HFF-Myc (cell line): ENCODE measurements at regions not wholly inside any gene's neighbourhood (a gene's known extent, or its start where the extent isn't known, plus 50 kb on each side); places are given as distances from the start of the nearest gene placed in this dataset.

Experiments used
- DNase-seq: peaks from one replicate; pipeline ENCODE4 v3.0.0-alpha.2; 2011; ENCODE audit warnings: low read depth; ENCODE audit errors: extremely low read depth
- H3K4me3 ChIP-seq: replicated peaks from 2 replicates; pipeline ENCODE4 v1.5.1; 2011; ENCODE audit warnings: low read depth, mild to moderate bottlenecking, control low read depth, low read length
- TF ChIP-seq, protein P1 (sequence below): IDR thresholded peaks from 2 replicates; pipeline ENCODE4 v1.5.1; 2012; ENCODE audit warnings: mild to moderate bottlenecking, low read depth, low read length, control low read depth; ENCODE audit errors: missing control alignments

DNA sequence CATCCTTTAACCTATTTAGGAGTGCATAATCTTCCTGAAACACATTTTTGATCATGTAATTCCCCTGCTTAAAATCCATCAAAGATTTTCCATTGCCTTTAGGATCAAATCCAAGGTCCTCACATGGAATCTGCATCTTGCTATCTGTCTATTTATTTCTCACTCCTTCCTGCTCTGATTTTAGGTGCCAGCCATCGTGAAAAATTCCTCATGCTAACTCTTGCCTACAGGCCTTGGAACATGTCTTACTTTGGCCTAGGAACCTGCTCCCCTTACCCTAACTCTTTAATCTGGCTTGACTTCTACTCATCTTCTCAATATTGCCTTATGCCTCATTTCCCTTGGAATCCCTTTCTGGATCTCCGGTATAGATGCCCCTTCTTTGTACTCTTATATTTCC lies 1074.3 kb downstream of the TTLL7 start:
- DNase-seq = no peak
- TF ChIP-seq, protein P1, sequence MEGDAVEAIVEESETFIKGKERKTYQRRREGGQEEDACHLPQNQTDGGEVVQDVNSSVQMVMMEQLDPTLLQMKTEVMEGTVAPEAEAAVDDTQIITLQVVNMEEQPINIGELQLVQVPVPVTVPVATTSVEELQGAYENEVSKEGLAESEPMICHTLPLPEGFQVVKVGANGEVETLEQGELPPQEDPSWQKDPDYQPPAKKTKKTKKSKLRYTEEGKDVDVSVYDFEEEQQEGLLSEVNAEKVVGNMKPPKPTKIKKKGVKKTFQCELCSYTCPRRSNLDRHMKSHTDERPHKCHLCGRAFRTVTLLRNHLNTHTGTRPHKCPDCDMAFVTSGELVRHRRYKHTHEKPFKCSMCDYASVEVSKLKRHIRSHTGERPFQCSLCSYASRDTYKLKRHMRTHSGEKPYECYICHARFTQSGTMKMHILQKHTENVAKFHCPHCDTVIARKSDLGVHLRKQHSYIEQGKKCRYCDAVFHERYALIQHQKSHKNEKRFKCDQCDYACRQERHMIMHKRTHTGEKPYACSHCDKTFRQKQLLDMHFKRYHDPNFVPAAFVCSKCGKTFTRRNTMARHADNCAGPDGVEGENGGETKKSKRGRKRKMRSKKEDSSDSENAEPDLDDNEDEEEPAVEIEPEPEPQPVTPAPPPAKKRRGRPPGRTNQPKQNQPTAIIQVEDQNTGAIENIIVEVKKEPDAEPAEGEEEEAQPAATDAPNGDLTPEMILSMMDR = no peak
- no peak overlapping the region for H3K4me3 ChIP-seq

DNA sequence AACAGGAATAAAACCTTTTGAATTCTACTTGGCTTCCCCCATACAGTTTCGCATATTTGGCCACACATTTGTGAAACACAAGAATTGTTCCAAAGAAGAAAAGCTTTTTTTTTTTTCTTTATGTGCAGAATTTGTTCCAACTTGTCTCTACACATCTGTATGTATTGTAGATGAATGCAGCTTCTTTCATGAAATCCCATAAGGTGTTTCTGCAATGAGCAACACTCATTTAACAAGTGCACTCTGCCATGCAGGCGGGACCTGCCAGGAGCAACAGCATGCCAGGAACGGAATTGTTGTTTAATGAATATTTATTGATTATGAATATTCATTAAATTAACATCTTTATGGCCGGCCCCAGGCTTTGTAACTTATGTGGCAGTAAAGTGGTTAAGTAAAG lies 1075.0 kb downstream of the TTLL7 start:
- TF ChIP-seq, protein P1 = no peak
- no peak for DNase-seq
- H3K4me3 ChIP-seq = no peak overlapping the region

- TF ChIP-seq, protein P1 = no peak
- H3K4me3 ChIP-seq = no peak overlapping the region
- no peak for DNase-seq
These were observed 1077.2 kb downstream of the TTLL7 start for GRCh38 chr1:82921759-82922158.

GRCh38 chr1:82920418-82921248 lies 1078.3 kb downstream of the TTLL7 start:
- TF ChIP-seq, protein P1 = no peak
- no peak for DNase-seq

GRCh38 chr1:82919837-82920236 lies 1079.1 kb downstream of the TTLL7 start:
- no peak for DNase-seq
- TF ChIP-seq, protein P1 = no peak
- no peak overlapping the region for H3K4me3 ChIP-seq

More at GRCh38 chr1:82920418-82921248, 1078.3 kb downstream of the TTLL7 start:
- no peak overlapping the region for H3K4me3 ChIP-seq

GRCh38 chr1:82907313-82907712 lies 1091.6 kb downstream of the TTLL7 start:
- TF ChIP-seq, protein P1 = no peak
- DNase-seq = no peak
- H3K4me3 ChIP-seq = no peak overlapping the region
